ENCODE measurements at regions not wholly inside any gene's neighbourhood (a gene's known extent, or its start where the extent isn't known, plus 50 kb on each side); places are given as distances from the start of the nearest gene placed in this dataset.

- Histone ChIP-seq H3K36me3 (no peaks in the 10 kb centered on the region), H3K4me1 (ENCODE audit: control insufficient read depth in 1 of 2, low read depth in 2 of 2) (no peaks in the 10 kb centered on the region), H3K27me3 (replicated peaks; ENCODE audit: insufficient read depth) (no peaks in the 10 kb centered on the region), H3K9me3 (no peaks in the 10 kb centered on the region), H3K4me3 (no peak overlapping the region), H3K27ac (no peak overlapping the region)
- no peak for DNase-seq (ENCODE audit: low spot score)
- no peak for ATAC-seq (ENCODE audit: insufficient number of reproducible peaks, low FRiP score, low read depth)
- TF ChIP-seq CTCF (IDR thresholded peaks at IDR 0.05) = no peak
Observed at GRCh38 chr22:48357961-48358360, 1469.7 kb downstream of the BRD1 start.

GRCh38 chr22:48357196-48357595, 1470.5 kb downstream of the BRD1 start:
- H3K27me3 ChIP-seq (replicated peaks; ENCODE audit: insufficient read depth) = no peaks in the 10 kb centered on the region
- H3K4me3 ChIP-seq = no peak overlapping the region
- no peak for DNase-seq (ENCODE audit: low spot score)
- no peak for ATAC-seq (ENCODE audit: insufficient number of reproducible peaks, low FRiP score, low read depth)
- TF ChIP-seq CTCF (IDR thresholded peaks at IDR 0.05) = no peak
- no peaks in the 10 kb centered on the region for H3K9me3 ChIP-seq
- no peak overlapping the region for H3K27ac ChIP-seq
- no peaks in the 10 kb centered on the region for H3K36me3 ChIP-seq
- H3K4me1 ChIP-seq (ENCODE audit: control insufficient read depth in 1 of 2, low read depth in 2 of 2) = no peaks in the 10 kb centered on the region

- Histone ChIP-seq H3K27me3 (replicated peaks; ENCODE audit: insufficient read depth) (no peaks in the 10 kb centered on the region), H3K9me3 (no peaks in the 10 kb centered on the region)
- DNase-seq (ENCODE audit: low spot score) = no peak
Observed at GRCh38 chr22:48356731-48357130, 1470.9 kb downstream of the BRD1 start.

GRCh38 chr22:48354096-48354495, 1473.6 kb downstream of the BRD1 start:
- DNase-seq (ENCODE audit: low spot score) (no peak), ATAC-seq (ENCODE audit: insufficient number of reproducible peaks, low FRiP score, low read depth) (no peak)
- H3K36me3 ChIP-seq = no peaks in the 10 kb centered on the region
- H3K4me3 ChIP-seq = no peak overlapping the region
- no peaks in the 10 kb centered on the region for H3K27me3 ChIP-seq (replicated peaks; ENCODE audit: insufficient read depth)
- no peak overlapping the region for H3K27ac ChIP-seq
- TF ChIP-seq CTCF (IDR thresholded peaks at IDR 0.05) = no peak
- no peaks in the 10 kb centered on the region for H3K9me3 ChIP-seq
- H3K4me1 ChIP-seq (ENCODE audit: control insufficient read depth in 1 of 2, low read depth in 2 of 2) = no peaks in the 10 kb centered on the region

More at GRCh38 chr22:48356731-48357130, 1470.9 kb downstream of the BRD1 start:
- no peak for TF ChIP-seq CTCF (IDR thresholded peaks at IDR 0.05)
- H3K4me3 ChIP-seq = no peak overlapping the region
- H3K4me1 ChIP-seq (ENCODE audit: control insufficient read depth in 1 of 2, low read depth in 2 of 2) = no peaks in the 10 kb centered on the region
- ATAC-seq (ENCODE audit: insufficient number of reproducible peaks, low FRiP score, low read depth) = no peak
- H3K36me3 ChIP-seq = no peaks in the 10 kb centered on the region
- no peak overlapping the region for H3K27ac ChIP-seq

GRCh38 chr22:48353116-48353947, 1474.3 kb downstream of the BRD1 start:
- DNase-seq (ENCODE audit: low spot score) = no peak

More at GRCh38 chr22:48353116-48353947, 1474.3 kb downstream of the BRD1 start:
- H3K36me3 ChIP-seq = no peaks in the 10 kb centered on the region
- H3K27me3 ChIP-seq (replicated peaks; ENCODE audit: insufficient read depth) = no peaks in the 10 kb centered on the region
- no peak overlapping the region for H3K27ac ChIP-seq
- ATAC-seq (ENCODE audit: insufficient number of reproducible peaks, low FRiP score, low read depth) = no peak
- H3K9me3 ChIP-seq = no peaks in the 10 kb centered on the region
- H3K4me1 ChIP-seq (ENCODE audit: control insufficient read depth in 1 of 2, low read depth in 2 of 2) = no peaks in the 10 kb centered on the region
- H3K4me3 ChIP-seq = no peak overlapping the region
- no peak for TF ChIP-seq CTCF (IDR thresholded peaks at IDR 0.05)
